HG03558 (cell line): ENCODE measurements at regions not wholly inside any gene's neighbourhood (a gene's known extent, or its start where the extent isn't known, plus 50 kb on each side); places are given as distances from the start of the nearest gene placed in this dataset.
"Not testable (repeated sequence)": the region's sequence is repeated elsewhere in the genome, so short reads cannot be mapped to it uniquely, and the experiment has no call there.

Experiments
- ATAC-seq: cut with Tn5 transposase; IDR thresholded peaks from one replicate; pipeline ENCODE4 v1.9.1; 2021; ENCODE audit warnings: moderate number of reproducible peaks; ENCODE audit not compliant: unreplicated experiment; ENCODE audit errors: extremely low read depth

- ATAC-seq, result peak; percentile 86
These were observed 607.1 kb downstream of the COL12A1 start for GRCh38 chr6:74598462-74599393.

GRCh38 chr6:74597840-74598239 is 608.0 kb downstream of the COL12A1 start:
- peak; percentile 21 for ATAC-seq

GRCh38 chr6:74597266-74597665 is 608.6 kb downstream of the COL12A1 start:
- ATAC-seq, result no peak

GRCh38 chr6:74596588-74596987 is 609.3 kb downstream of the COL12A1 start:
- ATAC-seq, result no peak

DNA sequence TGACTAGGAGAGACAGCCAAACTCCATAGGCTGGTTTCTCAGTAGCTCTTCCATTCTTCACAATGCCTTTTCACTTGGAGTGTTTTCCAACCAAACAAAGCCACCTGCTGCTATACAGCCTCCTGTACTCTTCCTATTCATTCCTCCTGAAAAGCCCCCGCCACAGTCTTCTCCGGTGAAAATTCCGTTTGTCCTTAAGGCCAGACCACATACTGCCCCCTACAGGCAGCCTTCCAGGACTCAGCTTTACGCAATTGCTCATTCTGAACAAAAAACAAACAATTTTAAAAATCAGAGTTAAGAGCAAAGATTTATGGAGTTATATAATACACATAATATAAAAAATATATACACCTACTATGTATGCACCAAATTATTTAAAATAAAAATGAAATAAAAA is 611.5 kb downstream of the COL12A1 start:
- ATAC-seq, result not testable (repeated sequence)

DNA sequence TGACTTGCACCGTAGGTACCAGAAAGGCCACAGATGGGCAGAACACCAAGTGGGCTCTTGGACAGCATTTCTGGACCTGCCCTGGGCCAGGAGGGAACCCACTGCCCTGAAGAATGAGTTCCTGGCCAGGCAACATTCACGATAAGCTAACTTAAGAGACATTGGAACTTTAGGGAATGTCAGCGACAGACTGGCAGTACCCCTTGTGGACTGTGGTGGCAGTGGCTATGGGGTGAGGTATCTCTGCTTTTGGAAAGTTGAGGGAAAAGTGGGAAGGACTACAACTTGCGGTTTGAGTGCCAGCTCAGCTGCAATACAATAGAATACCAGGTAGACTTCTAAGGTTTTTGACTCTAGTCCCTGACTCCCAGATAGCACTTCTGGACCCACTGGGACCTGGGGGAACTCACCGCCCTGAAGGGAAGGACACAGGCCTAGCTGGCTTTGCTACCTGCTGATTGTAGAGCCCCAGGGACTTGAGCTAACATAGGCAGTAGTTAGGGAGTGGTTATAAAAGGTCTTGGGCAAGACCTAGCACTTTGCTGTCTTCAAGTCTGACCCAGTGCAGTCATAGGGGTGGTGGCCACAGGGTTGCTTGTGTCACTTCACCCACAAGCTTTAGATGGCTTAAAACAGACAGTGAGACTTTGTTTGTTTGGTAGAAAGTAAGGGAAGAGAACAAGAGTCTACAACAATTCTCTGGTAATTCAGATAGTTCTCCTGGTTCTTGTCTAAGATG is 617.6 kb downstream of the COL12A1 start:
- no peak for ATAC-seq

- ATAC-seq, result no peak
These were observed 618.5 kb downstream of the COL12A1 start for GRCh38 chr6:74587386-74587785.

GRCh38 chr6:74585753-74586152 is 620.1 kb downstream of the COL12A1 start:
- no peak for ATAC-seq

DNA sequence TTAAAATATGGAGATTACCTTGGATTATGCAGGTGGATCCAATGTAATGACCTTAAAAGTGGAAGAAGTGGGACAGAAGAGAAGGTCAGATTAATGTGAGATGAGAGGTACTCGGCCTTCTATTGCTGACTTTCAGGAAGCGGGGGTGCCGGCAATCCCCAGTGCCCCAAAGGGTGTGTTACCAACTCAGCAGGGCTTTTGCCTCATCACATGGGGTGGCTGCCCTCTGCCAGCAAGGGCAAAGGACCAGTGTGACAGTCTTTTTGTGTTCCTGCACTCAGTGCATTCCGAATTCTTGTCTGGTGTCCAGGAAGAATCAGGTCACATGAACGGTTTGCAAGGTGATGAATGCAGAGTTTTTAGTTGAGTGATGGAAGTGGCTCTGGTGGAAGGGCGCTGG is 624.2 kb downstream of the COL12A1 start:
- ATAC-seq, result no peak

GRCh38 chr6:74579794-74580193 is 626.1 kb downstream of the COL12A1 start:
- no peak for ATAC-seq

- ATAC-seq, result no peak
These were observed 626.8 kb downstream of the COL12A1 start for GRCh38 chr6:74579047-74579446.

- ATAC-seq, result no peak
These were observed 627.5 kb downstream of the COL12A1 start for GRCh38 chr6:74578339-74578738.

DNA sequence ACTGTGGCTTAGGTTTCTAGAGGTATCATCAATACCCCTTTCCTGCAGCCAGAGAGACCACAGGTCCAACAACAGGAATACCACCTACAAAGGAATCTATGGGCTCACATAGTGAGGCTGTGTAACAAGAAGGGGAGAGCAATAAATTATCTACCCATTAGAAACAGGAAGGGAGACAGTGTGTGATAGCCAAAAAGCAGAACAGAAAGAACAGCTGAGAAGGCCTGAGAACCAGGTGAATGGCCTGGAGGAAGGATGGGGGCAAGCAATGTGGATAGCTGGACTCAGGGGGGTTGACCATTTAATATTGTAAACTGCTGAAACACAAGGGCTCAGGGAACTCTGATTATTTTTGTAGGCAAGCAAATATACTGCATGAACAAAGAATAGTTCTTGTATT is 628.2 kb downstream of the COL12A1 start:
- ATAC-seq, result peak; percentile 85

DNA sequence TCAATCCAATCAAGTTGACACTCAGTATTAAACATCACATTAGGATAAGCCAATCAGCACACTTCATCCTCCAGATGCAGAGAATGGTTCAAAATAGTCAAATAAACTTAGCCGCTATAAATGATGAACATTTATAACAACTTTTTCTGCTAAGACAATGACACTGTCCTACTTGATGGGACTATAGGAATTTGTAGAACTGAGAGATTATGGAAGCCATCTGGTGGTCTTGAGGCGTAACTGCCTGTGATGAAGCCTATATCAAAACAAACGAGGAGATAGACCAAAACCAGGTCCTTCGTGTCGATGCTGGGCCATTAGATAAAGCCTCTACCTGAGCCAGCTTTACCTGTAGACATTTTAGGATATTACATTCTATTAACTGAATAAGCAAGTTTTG is 631.1 kb downstream of the COL12A1 start:
- no peak for ATAC-seq

DNA sequence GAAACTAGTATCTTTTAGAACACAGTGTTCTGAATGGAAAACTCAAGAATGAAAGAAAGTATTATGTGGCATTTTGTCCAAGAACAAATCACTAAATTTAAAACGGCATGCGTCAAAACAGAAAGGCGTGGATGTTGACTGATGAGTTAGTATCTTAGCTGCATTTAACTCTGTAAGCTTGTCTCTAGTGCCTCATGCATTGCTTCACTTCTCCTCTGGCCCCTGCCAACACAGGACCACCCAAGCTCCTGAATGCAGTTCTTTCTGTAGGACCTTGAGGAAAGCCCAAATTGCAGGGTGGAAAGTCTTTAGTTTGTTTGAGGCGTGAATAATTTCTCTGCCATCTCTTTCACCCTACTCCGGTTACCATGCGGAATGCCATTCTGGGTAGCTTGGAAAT is 632.2 kb downstream of the COL12A1 start:
- no peak for ATAC-seq

- no peak for ATAC-seq
These were observed 635.8 kb downstream of the COL12A1 start for GRCh38 chr6:74570044-74570443.

DNA sequence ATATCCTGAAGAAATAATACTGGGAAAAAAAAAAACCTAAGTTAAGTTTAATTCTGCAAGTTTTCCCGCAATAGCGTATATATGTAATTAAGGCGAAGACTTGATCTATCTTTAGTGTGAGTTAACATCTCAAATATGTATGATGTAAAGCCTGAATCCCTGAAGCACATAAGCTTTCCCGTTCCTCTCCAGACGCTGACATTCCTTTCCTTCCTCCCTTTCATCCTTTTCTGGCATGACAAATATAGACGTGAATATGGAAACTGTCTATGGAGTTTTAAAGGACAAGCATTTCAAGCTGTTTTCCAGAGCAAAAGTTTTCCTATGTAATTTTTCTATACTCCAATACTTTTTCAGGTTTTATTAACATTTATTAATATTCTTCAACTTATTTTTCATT is 637.0 kb downstream of the COL12A1 start:
- no peak for ATAC-seq

DNA sequence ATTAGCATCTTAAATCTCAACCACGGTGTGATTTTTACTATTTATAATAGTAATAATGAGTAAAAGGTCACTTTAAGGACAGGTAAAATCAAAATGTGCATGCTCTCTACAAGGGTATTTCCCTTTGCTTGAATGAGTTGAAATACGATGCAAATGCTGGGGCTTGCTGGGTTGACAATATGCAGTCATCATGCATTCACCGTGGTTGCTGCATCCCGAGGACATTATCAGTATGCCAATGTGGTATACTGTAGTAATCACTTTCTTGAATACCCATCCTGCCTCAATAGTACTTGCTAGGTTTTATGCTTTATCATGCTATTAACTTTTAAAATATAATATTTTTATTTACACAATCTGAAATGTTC is 637.9 kb downstream of the COL12A1 start:
- ATAC-seq, result not testable (repeated sequence)

DNA sequence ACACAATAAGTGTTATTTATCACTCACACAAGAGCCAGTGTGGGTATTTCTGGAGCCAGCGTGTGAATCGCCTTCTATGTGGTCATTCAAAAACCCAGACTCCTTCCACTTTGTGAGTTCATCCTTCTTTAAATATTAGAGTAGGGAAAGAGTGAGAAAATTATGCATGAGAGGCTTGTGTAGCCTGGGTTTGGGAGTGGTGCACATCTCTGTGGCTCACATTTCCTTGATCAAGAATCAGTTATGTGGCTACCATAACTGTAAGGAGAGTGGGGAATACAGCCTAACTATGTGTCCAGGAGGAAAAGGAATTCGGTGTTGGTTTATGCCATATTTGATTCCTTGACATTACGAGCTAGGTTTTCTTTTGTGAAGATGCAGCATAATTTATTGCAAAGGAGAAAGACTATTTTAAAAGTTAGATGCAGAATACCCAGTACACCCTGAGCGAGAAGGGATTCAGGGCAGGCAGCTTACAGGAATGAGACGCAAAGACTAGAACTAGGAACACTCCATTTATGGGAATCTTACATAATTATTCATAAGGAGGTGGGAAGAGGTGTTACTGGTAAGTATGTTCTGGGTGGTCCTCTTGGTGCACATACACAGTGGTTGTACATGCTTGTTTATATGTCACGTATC is 638.5 kb downstream of the COL12A1 start:
- no peak for ATAC-seq

DNA sequence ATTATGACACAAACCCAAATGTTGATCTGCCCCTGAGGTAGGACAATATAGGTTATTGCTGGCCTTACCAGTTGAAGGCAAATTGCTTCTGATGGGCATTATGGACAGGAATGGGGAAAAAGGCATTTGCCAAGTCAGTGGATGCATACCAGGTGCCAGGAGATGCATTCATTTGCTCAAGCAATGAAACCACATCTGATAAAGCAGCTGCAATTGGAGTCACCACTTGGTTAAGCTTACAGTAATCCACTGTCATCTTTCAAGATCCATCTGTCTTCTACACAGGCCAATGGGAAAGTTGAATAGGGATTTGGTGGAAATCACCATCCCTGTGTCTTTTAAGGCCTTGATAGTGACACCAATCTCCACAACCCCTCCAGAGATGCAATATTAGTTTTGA is 648.6 kb downstream of the COL12A1 start:
- ATAC-seq, result no peak

DNA sequence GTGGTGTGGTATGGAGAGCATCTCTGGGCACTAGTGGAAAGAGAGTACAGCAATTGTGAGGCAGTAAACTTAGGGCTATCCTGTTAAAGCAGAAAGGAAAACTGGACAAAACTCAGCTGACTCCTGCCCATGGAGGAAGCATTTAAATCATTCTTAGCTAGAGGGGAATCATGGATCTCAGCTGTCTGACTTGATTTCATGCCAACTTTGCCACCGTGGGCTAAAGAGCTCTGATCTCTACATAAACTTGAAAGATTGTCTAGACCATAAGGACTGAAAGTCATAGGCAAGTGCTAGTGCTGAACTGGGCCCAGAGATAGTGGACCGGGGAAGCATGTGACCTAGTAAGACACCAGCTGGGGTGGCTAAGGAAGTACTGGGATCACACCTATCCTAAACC is 651.8 kb downstream of the COL12A1 start:
- no peak for ATAC-seq
